HTR-8/SVneo (cell line): ENCODE measurements at regions not wholly inside any gene's neighbourhood (a gene's known extent, or its start where the extent isn't known, plus 50 kb on each side); places are given as distances from the start of the nearest gene placed in this dataset.
"Not testable (repeated sequence)": the region's sequence is repeated elsewhere in the genome, so short reads cannot be mapped to it uniquely, and the experiment has no call there.

Experiments used
- DNase-seq: peaks from one replicate; pipeline ENCODE4 v3.0.0; 2011; ENCODE audit warnings: low spot score, mixed read lengths; ENCODE audit not compliant: insufficient read length
- FAIRE-seq: peaks from 2 replicates; lab custom pipeline; 2011; peaks lifted over from hg19 to GRCh38; lab: Jason Lieb, UNC

GRCh38 chr11:57871231-57871630 is 109.6 kb downstream of the CTNND1 start:
- no peak for DNase-seq
- no peak for FAIRE-seq

- FAIRE-seq = peak; percentile 16
- no peak for DNase-seq
Measured at GRCh38 chr11:57873196-57873911, 111.8 kb downstream of the CTNND1 start.

- no peak for FAIRE-seq
- DNase-seq = no peak
Measured at GRCh38 chr11:57874981-57875380, 113.4 kb downstream of the CTNND1 start.

DNA sequence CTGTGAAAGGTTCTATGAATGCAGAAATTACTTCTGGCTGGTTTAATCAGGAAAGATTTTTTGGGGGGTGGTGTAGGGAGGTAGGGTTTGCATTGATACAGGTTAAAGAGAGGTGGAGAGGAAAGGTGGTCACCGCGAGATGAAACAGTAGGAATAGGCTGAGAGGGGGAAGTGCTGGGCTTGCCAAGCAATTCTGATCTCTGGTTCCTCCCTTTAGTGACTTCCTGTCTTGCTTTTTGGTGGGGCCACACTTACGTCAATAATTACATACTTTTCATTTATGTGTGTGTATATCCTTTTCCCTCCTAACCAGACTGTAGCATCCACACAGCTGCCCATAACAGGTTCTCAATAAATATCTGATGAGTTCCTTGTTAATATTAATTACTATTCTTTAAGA is 120.0 kb downstream of the CTNND1 start:
- no peak for DNase-seq
- no peak for FAIRE-seq

DNA sequence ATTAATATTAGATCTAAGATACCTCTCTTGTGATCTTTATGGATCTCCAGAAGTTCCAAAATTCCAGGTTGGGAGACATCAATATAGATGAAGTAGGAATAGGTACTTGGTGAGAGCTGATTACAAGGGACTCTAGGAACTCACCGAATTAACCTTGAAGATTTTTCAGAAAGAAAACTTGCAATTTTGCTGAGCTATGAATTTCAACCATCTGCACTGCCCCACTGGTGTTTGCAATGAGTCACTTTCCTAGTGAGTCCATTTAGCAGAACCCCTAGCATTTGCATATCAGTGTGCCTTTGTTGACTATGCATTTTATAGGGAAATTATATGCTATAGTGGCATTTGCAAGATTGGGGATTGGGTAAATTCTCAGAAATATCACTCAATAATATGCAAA is 122.0 kb downstream of the CTNND1 start:
- no peak for FAIRE-seq
- no peak for DNase-seq

- DNase-seq (no peak), FAIRE-seq (peak; percentile 38)
Measured at GRCh38 chr11:57885298-57886050, 123.9 kb downstream of the CTNND1 start.

DNA sequence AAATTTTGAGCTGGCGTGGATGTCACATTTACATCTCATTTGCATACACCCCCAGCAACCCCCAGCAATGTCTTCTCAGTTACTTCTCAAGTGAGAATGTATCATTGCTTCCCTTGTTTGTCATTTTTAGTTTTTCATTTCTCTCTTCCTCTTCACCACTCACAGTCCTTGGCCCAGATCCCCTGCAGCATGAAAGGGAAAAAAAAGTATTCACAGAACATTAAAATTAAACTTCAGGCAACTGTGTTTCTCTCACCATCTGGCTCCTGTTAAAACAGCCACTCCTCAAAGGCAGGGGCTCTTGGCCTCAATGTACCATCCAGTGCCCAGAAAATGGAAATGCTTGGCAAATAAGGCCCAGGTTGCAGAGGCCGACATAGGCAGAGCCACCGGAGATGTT is 126.8 kb downstream of the CTNND1 start:
- DNase-seq = no peak
- FAIRE-seq = no peak

- DNase-seq = no peak
- FAIRE-seq = no peak
Measured at GRCh38 chr11:57890521-57890920, 128.9 kb downstream of the CTNND1 start.

DNA sequence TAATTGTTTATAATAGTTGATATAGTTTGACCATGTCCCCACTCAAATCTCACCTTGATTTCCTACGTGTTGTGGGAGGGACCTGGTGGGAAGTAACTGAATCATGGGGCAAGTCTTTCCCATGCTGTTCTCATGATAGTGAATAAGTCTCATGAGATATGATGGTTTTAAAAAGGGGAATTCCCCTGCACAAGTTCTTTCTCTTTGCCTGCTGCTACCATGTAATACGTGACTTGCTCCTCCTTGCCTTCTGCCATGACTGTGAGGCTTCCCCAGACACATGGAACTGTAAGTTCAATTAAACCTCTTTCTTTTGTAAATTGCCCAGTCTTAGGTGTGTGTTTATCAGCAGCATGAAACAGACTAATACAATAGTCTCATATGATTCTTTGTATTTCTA is 130.5 kb upstream of the OR9Q1 start:
- not testable (repeated sequence) for DNase-seq, FAIRE-seq

DNA sequence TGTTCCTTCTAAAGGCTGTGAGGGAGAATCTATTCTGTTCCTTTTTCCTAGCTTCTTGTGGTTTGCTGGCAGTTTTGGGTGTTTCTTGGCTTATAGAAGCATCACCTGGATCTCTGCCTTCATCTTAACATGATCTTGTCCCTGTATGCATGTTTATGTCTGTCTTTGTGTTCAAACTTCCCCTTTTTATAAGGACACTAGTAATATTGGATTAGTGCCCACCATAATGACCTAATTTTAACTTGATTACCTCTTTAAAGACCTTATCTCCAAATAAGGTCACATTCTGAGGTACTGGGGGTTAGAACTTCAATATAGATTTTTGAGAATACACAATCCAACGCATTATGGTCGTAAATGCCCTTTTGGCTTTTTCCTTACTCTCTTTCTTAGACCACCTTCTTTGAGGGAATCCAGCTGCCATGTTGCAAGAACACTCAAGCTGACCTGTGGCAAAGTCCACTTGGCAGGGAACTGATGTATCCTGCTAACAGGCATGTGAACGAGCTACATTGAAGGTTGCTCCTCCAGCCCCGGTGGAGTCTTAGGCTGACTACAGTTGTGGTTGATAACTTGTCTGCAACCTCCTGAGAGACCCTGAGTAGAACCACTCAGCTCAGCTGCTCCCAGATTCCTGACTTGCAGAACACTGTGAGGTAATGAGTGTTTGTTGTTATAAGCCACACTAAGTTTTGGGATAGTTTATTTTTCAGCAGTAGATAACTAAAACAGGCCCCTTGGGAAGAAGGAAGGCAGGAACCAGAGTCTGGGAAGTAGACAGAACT is 127.1 kb upstream of the OR9Q1 start:
- DNase-seq (no peak), FAIRE-seq (no peak)

GRCh38 chr11:57899378-57899777 is 124.3 kb upstream of the OR9Q1 start:
- FAIRE-seq (no peak), DNase-seq (no peak)

DNA sequence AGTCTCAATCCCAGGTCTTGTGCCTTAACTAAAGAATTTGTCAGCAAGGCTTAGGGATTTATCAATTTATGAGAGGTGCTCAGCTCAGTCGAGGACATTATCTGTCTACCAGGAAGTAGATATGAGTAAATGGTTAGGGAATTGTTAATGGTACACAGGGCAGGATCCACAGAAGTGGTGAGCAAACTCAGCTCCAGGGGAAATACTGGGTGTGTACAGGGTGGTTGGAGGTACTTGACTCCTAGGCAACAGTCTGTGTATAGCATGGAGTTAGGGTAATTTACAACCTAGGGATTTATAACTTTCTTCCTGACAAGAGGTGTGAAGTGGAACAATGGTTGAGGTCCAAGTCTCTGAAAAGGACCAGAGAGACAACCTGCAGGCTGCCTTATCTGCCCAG is 123.4 kb upstream of the OR9Q1 start:
- DNase-seq (no peak), FAIRE-seq (no peak)

- DNase-seq (no peak), FAIRE-seq (no peak)
Measured at GRCh38 chr11:57901278-57901677, 122.4 kb upstream of the OR9Q1 start.

DNA sequence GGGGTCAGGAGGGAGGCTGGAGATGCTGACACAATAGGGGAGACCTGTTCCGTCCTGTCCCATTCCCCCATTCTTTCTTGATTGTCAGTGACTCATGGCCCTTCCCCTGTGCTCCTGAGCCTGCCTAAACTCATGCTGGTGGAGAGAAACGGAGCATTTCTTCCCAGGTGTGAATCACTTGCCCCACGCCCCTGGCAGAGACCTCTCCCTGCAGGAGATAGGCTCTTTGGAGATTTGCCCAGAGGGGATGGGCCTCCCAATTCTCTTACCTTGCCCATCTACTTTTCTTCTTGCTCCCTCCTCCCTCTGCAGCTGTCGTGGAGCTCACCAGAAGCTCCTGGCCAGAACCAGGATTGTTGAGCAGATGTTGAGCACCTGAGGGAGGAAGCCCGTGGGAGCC is 121.9 kb upstream of the OR9Q1 start:
- no peak for DNase-seq
- FAIRE-seq = no peak

DNA sequence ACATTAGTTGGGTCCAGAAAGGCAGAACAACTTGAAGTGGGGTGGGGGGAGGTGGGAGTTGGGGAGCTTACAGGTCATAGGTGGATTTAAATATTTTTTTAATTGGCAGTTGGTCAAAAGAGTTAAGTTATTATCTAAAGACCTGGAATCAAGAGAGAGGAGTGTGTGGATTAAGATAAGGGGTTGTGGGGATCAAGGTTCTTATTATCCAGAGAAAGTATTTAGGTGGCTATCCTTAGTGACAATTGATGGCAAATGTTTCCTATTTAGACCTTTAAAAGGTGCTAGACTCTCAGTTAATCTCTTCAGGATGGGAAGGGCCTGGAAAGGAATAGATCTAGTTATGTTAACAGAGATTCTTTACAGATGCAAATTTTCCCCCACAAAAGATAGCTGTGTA is 120.7 kb upstream of the OR9Q1 start:
- no peak for FAIRE-seq

GRCh38 chr11:57903441-57904123 is 120.1 kb upstream of the OR9Q1 start:
- no peak for DNase-seq
- FAIRE-seq = no peak

More for the DNA sequence above, 120.7 kb upstream of the OR9Q1 start:
- DNase-seq = no peak

DNA sequence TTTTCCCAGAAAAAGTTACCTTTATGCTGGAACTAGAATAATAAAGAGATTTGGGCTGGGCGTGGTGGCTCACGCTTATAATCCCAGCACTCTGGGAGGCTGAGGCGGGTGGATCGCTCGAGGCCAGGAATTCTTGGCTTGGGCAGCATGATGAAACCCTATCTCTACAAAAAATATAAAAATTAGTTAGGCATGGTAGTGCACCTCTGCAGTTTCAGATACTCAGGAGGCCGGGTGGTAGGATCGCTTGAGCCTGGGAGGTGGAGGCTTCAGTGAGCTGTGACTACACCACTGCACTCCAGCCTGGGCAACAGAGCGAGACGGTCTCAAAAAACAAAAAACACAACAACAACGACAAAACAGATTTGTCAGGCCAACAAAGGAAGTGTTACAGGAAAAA is 119.3 kb upstream of the OR9Q1 start:
- no peak for DNase-seq
- FAIRE-seq = no peak

DNA sequence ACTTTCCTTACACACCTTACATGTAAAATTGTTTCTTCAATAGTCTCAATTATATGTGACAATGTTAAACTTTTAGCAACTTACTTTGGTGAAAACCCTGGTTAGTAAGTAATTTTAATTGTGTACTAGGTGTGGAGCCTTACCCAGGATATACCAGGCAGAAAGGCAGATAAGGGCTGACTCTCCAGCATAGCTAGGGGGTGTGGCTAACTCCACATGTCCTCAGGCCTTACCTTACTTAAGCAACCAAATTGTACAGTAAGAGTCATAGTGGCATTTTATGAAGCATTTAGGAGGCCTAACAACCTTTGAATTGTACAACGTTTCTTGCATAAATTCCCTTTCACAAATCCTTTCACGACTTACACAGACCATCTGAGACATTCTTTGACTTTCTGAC is 118.2 kb upstream of the OR9Q1 start:
- FAIRE-seq = no peak
- DNase-seq = no peak

- not testable (repeated sequence) for FAIRE-seq, DNase-seq
Measured at GRCh38 chr11:57908399-57908798, 115.3 kb upstream of the OR9Q1 start.

GRCh38 chr11:57911522-57911921 is 112.2 kb upstream of the OR9Q1 start:
- not testable (repeated sequence) for DNase-seq

More at GRCh38 chr11:57911522-57911921, 112.2 kb upstream of the OR9Q1 start:
- FAIRE-seq = not testable (repeated sequence)
